GM12878 (cell line): ENCODE measurements at regions not wholly inside any gene's neighbourhood (a gene's known extent, or its start where the extent isn't known, plus 50 kb on each side); places are given as distances from the start of the nearest gene placed in this dataset.

Source experiments
- ATAC-seq: fragments of 200-7000 bp; cut with Tn5 transposase; 3 replicates; pipeline ENCODE4 v1.9.1; 2020; ENCODE audit warnings: mild to moderate bottlenecking, moderate library complexity
- BruUV-seq: library from RNA; stranded (reverse); fragments of 400-500 nt; replicated peaks from 2 replicates; lab custom pipeline; 2021; lab: Mats Ljungman, UMichigan
- CTCF ChIA-PET: fragments of 300-600 bp; sonication (Branson Sonifier 250); formaldehyde crosslinking; extraction: SDS; loops from one replicate; lab custom pipeline; 2021; ENCODE audit warnings: inconsistent platforms; lab: Yijun Ruan, JAX
- POLR2A ChIA-PET: fragments of 350-600 bp; formaldehyde crosslinking; extraction: SDS; loops from one replicate; lab custom pipeline; 2021; ENCODE audit warnings: inconsistent platforms; lab: Charles Lee
- RAD21 ChIA-PET: fragments of 300-600 bp; sonication (Branson Sonifier 250); formaldehyde crosslinking; loops from one replicate; lab custom pipeline; 2023; ENCODE audit warnings: antibody characterized with exemption; ENCODE audit not compliant: unreplicated experiment; lab: Charles Lee
- SMC1A ChIA-PET: fragments of 300-600 bp; sonication (Branson Sonifier 250); formaldehyde crosslinking; loops from one replicate; lab custom pipeline; 2023; ENCODE audit not compliant: unreplicated experiment, uncharacterized antibody; lab: Charles Lee
- DNase-seq: peaks from one replicate; pipeline ENCODE4 v3.0.0-alpha.2; 2011; ENCODE audit warnings: low read depth, low spot score
- FAIRE-seq: peaks from 3 replicates; lab custom pipeline; 2011; peaks lifted over from hg19 to GRCh38; lab: Jason Lieb, UNC
- H2AFZ ChIP-seq: 2 replicates; pipeline ENCODE4 v1.6.0; 2011; ENCODE audit warnings: low read depth, low read length, control low read depth; ENCODE audit not compliant: control insufficient read depth
- H3K27ac ChIP-seq: 2 replicates; pipeline ENCODE4 v1.5.1; 2011; ENCODE audit warnings: control low read depth; ENCODE audit not compliant: control insufficient read depth, insufficient read depth
- H3K27me3 ChIP-seq, 2 experiments: replicated peaks in 1 of 2; 2 replicates each; pipeline versions ENCODE4 v1.6.0 to v1.6.1; 2011; ENCODE audit warnings: low read length in 1 of 2; ENCODE audit not compliant: control insufficient read depth in 2 of 2, insufficient read depth in 2 of 2
- H3K36me3 ChIP-seq, 2 experiments: 2 replicates each; pipeline ENCODE4 v1.5.1; 2011; ENCODE audit warnings: low read length in 1 of 2; ENCODE audit not compliant: control insufficient read depth in 2 of 2, insufficient read depth in 2 of 2
- H3K4me1 ChIP-seq: 2 replicates; pipeline ENCODE4 v1.6.1; 2011; ENCODE audit warnings: mild to moderate bottlenecking, low read length, moderate library complexity, mixed read lengths; ENCODE audit not compliant: control insufficient read depth, insufficient read depth
- H3K4me2 ChIP-seq: 2 replicates; pipeline ENCODE4 v1.6.0; 2011; ENCODE audit warnings: control low read depth; ENCODE audit not compliant: control insufficient read depth, insufficient read depth
- H3K4me3 ChIP-seq: fragments of 200-600 bp; sonication (generic); 2 replicates; pipeline ENCODE4 v1.5.1; 2016
- H3K79me2 ChIP-seq: 2 replicates; pipeline ENCODE4 v1.6.0; 2011; ENCODE audit warnings: low read length; ENCODE audit not compliant: control insufficient read depth, insufficient read depth
- H3K9ac ChIP-seq: 2 replicates; pipeline ENCODE4 v1.8.0; 2011; ENCODE audit warnings: low read length, control low read depth, mixed read lengths; ENCODE audit not compliant: control insufficient read depth, insufficient read depth
- H3K9me3 ChIP-seq: replicated peaks from 3 replicates; pipeline ENCODE4 v1.5.1; 2011; ENCODE audit warnings: mild to moderate bottlenecking, low read length; ENCODE audit not compliant: control insufficient read depth, insufficient read depth
- H4K20me1 ChIP-seq: 2 replicates; pipeline ENCODE4 v1.6.0; 2011; ENCODE audit not compliant: control insufficient read depth, insufficient read depth
- CBFB ChIP-seq: IDR thresholded peaks from 2 replicates; pipeline ENCODE4 v1.6.1; 2016; ENCODE audit warnings: antibody characterized with exemption, low read depth
- CREM ChIP-seq: IDR thresholded peaks from 2 replicates; pipeline ENCODE4 v1.6.1; 2014; ENCODE audit warnings: antibody characterized with exemption, low read depth
- EED ChIP-seq: sonication (generic); IDR thresholded peaks from 2 replicates; pipeline ENCODE4 v1.6.1; 2016; ENCODE audit warnings: antibody characterized with exemption, low read depth
- GATAD2B ChIP-seq: fragments of 450-650 bp; conservative IDR thresholded peaks from 2 replicates; pipeline ENCODE4 v1.6.1; 2017; ENCODE audit warnings: low read depth, mild to moderate bottlenecking, moderate library complexity
- IKZF2 ChIP-seq, 2 experiments: fragments of 450-650 bp; IDR thresholded peaks; 2 replicates each; pipeline ENCODE4 v1.6.1; 2017; ENCODE audit warnings: mild to moderate bottlenecking in 2 of 2, moderate library complexity in 2 of 2
- LARP7 ChIP-seq: fragments of 450-650 bp; IDR thresholded peaks from 2 replicates; pipeline ENCODE4 v1.6.1; 2017; ENCODE audit warnings: mild to moderate bottlenecking
- NFYA ChIP-seq: IDR thresholded peaks from 2 replicates; pipeline ENCODE4 v1.6.1; 2011; ENCODE audit warnings: low read depth, mild to moderate bottlenecking, low read length, improper control_type of control experiment, borderline replicate concordance
- POLR2AphosphoS5 ChIP-seq: IDR thresholded peaks from 2 replicates; pipeline ENCODE4 v1.6.1; 2011; ENCODE audit warnings: mild to moderate bottlenecking, low read length, inconsistent platforms
- SIX5 ChIP-seq: IDR thresholded peaks from 2 replicates; pipeline ENCODE4 v1.6.1; 2011; ENCODE audit warnings: mild to moderate bottlenecking, low read depth, low read length, moderate library complexity; ENCODE audit not compliant: severe bottlenecking
- SUPT20H ChIP-seq: IDR thresholded peaks from 2 replicates; pipeline ENCODE4 v1.6.1; 2011; ENCODE audit warnings: low read depth, mild to moderate bottlenecking, low read length, moderate library complexity, borderline replicate concordance; ENCODE audit not compliant: control insufficient read depth
- ZNF384 ChIP-seq: IDR thresholded peaks from 2 replicates; pipeline ENCODE4 v1.6.1; 2012; ENCODE audit warnings: low read depth, mild to moderate bottlenecking, low read length, improper control_type of control experiment, borderline replicate concordance
- WGBS: methylation state at CpG from one replicate; pipeline ENCODE4 v1.1.6; 2016; ENCODE audit warnings: low lambda C conversion rate; ENCODE audit not compliant: insufficient replicate concordance, insufficient coverage; ENCODE audit errors: missing lambda C conversion rate; 5-methylcytosine and 5-hydroxymethylcytosine counted together
- in situ Hi-C: fragments of 300-500 bp; cut with MboI; formaldehyde crosslinking; loops from 9 replicates; pipeline ENCODE4 v1.14.3; 2018; ENCODE audit warnings: mixed read lengths
- intact Hi-C: fragments of 100-400 bp; cut with micrococcal nuclease; formaldehyde crosslinking; loops from one replicate; pipeline ENCODE4 v1.14.2; 2022; ENCODE audit not compliant: unreplicated experiment
- TF ChIP-seq, protein P1 (sequence below): IDR thresholded peaks from 2 replicates; pipeline ENCODE4 v1.6.1; 2012; ENCODE audit warnings: improper control_type of control experiment, low read depth, low read length; ENCODE audit not compliant: insufficient replicate concordance
- TF ChIP-seq, protein P2 (sequence below): fragments of 450-650 bp; conservative IDR thresholded peaks from 2 replicates; pipeline ENCODE4 v1.6.1; 2017; ENCODE audit warnings: mild to moderate bottlenecking, moderate library complexity

DNA sequence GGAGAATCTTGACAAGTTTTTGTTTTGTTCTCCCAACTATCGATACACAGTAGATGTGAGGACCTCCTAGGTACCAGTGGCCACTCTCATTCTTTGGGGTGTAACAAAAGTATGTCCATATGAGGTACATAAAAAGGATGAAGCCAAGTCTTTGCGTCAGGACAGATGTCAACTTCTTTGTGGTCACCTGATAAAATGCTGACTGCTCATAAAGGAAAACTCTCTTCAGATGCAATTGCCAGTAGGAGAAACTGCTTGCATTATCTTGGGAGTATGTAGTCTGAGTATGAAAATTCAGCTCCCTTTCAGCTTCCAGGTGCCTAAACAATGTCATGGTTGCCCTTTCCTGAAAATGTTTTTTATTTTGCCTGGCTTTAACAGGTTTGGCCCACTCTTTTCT is 123.8 kb upstream of the GOLIM4 start (continued):
- TF ChIP-seq, protein P1, sequence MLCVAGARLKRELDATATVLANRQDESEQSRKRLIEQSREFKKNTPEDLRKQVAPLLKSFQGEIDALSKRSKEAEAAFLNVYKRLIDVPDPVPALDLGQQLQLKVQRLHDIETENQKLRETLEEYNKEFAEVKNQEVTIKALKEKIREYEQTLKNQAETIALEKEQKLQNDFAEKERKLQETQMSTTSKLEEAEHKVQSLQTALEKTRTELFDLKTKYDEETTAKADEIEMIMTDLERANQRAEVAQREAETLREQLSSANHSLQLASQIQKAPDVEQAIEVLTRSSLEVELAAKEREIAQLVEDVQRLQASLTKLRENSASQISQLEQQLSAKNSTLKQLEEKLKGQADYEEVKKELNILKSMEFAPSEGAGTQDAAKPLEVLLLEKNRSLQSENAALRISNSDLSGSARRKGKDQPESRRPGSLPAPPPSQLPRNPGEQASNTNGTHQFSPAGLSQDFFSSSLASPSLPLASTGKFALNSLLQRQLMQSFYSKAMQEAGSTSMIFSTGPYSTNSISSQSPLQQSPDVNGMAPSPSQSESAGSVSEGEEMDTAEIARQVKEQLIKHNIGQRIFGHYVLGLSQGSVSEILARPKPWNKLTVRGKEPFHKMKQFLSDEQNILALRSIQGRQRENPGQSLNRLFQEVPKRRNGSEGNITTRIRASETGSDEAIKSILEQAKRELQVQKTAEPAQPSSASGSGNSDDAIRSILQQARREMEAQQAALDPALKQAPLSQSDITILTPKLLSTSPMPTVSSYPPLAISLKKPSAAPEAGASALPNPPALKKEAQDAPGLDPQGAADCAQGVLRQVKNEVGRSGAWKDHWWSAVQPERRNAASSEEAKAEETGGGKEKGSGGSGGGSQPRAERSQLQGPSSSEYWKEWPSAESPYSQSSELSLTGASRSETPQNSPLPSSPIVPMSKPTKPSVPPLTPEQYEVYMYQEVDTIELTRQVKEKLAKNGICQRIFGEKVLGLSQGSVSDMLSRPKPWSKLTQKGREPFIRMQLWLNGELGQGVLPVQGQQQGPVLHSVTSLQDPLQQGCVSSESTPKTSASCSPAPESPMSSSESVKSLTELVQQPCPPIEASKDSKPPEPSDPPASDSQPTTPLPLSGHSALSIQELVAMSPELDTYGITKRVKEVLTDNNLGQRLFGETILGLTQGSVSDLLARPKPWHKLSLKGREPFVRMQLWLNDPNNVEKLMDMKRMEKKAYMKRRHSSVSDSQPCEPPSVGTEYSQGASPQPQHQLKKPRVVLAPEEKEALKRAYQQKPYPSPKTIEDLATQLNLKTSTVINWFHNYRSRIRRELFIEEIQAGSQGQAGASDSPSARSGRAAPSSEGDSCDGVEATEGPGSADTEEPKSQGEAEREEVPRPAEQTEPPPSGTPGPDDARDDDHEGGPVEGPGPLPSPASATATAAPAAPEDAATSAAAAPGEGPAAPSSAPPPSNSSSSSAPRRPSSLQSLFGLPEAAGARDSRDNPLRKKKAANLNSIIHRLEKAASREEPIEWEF, result no peak
- TF ChIP-seq EED (no peak), CREM (no peak), LARP7 (no peak), SUPT20H (no peak)

DNA sequence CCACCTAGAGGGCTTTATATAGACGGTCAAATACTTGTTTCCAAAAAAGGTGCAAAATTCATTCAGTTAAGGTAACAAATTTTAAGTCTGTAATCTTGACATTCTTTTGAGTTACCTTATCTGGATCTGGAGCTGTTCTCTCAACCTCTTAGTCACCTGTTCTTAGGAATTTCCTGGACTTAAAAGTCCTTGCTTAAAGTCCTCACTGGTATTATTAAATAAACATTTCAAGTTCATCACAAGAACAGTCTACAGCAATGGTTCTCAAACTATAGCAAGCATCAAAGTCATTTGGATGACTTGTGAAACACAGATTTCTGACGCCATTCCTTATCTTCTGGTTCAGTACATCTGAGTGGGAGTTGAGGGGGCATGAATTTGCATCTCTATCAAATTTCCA is 122.9 kb upstream of the GOLIM4 start:
- FAIRE-seq (no peak), DNase-seq (no peak), ATAC-seq (no peak)
- H3K9ac ChIP-seq, result no peak overlapping the region
- H3K4me2 ChIP-seq, result no peak overlapping the region
- SMC1A ChIA-PET, result no interaction called here
- no peak overlapping the region for H2AFZ ChIP-seq
- 2% methylated on average over 2 of the region's 2 CpGs for WGBS
- peaks cover 3% of the 10 kb centered on the region; the same call in 1 of the 2 replicates for H3K4me1 ChIP-seq
- in situ Hi-C loops (loop anchor here (10.0 kb wide), 1 partner anchor 256 kb away; no protein-coding TSS in a partner anchor), intact Hi-C loops (no loop called here)
- TF ChIP-seq IKZF2 (IDR thresholded peaks at IDR 0.05) (no peak), GATAD2B (no peak), ZNF384 (no peak), NFYA (no peak), SIX5 (no peak), POLR2AphosphoS5 (no peak), CBFB (no peak)
- TF ChIP-seq, protein P2, sequence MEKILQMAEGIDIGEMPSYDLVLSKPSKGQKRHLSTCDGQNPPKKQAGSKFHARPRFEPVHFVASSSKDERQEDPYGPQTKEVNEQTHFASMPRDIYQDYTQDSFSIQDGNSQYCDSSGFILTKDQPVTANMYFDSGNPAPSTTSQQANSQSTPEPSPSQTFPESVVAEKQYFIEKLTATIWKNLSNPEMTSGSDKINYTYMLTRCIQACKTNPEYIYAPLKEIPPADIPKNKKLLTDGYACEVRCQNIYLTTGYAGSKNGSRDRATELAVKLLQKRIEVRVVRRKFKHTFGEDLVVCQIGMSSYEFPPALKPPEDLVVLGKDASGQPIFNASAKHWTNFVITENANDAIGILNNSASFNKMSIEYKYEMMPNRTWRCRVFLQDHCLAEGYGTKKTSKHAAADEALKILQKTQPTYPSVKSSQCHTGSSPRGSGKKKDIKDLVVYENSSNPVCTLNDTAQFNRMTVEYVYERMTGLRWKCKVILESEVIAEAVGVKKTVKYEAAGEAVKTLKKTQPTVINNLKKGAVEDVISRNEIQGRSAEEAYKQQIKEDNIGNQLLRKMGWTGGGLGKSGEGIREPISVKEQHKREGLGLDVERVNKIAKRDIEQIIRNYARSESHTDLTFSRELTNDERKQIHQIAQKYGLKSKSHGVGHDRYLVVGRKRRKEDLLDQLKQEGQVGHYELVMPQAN, result no peak
- no peaks in the 10 kb centered on the region for H4K20me1 ChIP-seq
- H3K36me3 ChIP-seq, result no peaks in the 10 kb centered on the region
- POLR2A ChIA-PET, result interaction anchor here (0.6 kb wide), 1 partner anchor 43 kb away, joined by 3 read pairs; no protein-coding TSS in a partner anchor
- RAD21 ChIA-PET, result no interaction called here
- no peaks in the 10 kb centered on the region for H3K79me2 ChIP-seq
- no TSS peak for BruUV-seq
- CTCF ChIA-PET, result no interaction called here
- no peak overlapping the region for H3K27ac ChIP-seq
- H3K9me3 ChIP-seq, result no peaks in the 10 kb centered on the region
- H3K4me3 ChIP-seq, result no peak overlapping the region
- H3K27me3 ChIP-seq, result 0 out of 4 replicates have a peak, but pooled peaks cover 0 to 2% of the 10 kb centered on the region in 2 experiments
